ENCODE measurements at regions not wholly inside any gene's neighbourhood (a gene's known extent, or its start where the extent isn't known, plus 50 kb on each side); places are given as distances from the start of the nearest gene placed in this dataset.

DNA sequence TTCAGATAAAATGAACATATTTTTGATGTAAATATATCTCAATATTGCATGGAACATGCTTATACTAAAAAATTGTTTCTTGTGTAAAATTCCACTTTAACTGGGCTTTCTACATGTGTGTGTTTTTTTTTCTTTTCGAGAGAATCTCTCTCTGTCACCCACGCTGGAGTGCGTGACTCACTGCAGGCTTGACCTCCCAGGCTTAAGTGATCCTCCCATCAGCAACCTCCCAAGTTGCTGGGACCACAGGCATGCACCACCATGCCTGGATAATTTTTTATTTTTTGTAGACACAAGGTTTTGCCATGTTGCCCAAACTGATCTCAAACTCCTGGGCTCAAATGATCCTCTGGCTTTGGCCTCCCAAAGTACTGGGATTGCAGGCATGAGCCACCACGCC is 254.6 kb downstream of the LOXHD1 start:
- H3K36me3 ChIP-seq (ENCODE audit: control insufficient read depth, insufficient read depth, low read length) = no peaks in the 10 kb centered on the region
- H3K4me1 ChIP-seq (ENCODE audit: control insufficient read depth, insufficient read depth, low read length) = no peaks in the 10 kb centered on the region
- H3K9ac ChIP-seq (ENCODE audit: low read length) = no peak overlapping the region
- H3K27me3 ChIP-seq (ENCODE audit: control insufficient read depth, insufficient read depth, low read length) = no peaks in the 10 kb centered on the region
- no peaks in the 10 kb centered on the region for H3K9me3 ChIP-seq (ENCODE audit: control insufficient read depth, low read length)
- no peak overlapping the region for H3K4me3 ChIP-seq (ENCODE audit: low read length)

DNA sequence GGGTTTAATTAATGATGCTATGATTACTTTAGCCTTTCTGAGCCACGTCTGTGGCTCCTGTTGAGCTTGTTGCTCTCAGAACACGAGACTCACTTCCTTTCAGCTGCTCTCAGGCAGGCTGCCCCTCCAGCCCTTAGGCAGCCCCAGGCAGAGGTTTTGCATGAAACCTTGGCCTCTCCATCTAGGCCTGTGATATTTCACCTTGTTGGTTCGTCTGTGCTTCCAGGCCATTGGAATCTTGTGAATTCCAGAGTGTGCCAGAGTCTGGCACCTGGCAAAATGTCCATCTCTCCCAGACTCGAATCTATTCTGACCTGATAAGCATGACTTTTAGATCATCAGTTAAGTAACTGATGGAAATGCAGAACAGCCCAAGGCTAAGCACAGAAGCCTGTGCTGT is 254.1 kb downstream of the LOXHD1 start:
- Histone ChIP-seq H3K27me3 (ENCODE audit: control insufficient read depth, insufficient read depth, low read length) (no peaks in the 10 kb centered on the region), H3K36me3 (ENCODE audit: control insufficient read depth, insufficient read depth, low read length) (no peaks in the 10 kb centered on the region), H3K9me3 (ENCODE audit: control insufficient read depth, low read length) (no peaks in the 10 kb centered on the region), H3K4me1 (ENCODE audit: control insufficient read depth, insufficient read depth, low read length) (no peaks in the 10 kb centered on the region), H3K9ac (ENCODE audit: low read length) (no peak overlapping the region), H3K4me3 (ENCODE audit: low read length) (no peak overlapping the region)

DNA sequence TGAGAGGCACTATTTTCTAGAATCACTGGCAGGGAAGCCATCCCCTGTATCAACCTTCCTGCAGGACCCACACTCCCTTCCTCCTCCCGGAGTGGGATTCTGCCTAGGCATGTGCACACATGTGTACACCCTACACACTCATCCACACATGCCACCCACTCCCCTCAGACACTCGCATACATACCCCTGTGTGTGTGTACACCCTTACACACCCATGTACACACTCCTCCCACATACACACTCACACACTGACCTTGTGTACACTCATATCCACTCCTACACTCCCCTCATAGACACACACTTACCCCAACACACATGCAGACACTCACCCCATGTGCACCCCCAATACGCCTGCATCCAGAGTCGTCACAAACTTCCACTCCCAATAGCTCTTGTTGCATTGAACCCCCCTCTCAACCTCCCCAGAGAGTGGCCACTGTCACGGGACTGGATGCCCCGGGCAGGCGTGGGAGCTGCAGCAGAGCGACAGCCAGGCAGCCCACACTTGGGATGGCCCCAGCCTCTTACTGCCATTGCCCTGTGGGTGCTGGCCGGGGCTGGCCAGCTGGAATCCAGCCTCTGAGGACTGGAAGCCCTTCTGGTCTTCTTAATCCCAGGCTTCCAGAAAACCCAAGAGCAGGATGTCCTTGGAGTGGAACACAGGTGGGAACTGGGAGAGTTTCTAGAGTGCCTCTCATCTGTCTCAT is 251.0 kb downstream of the LOXHD1 start:
- no peaks in the 10 kb centered on the region for H3K4me1 ChIP-seq (ENCODE audit: control insufficient read depth, insufficient read depth, low read length)
- H3K36me3 ChIP-seq (ENCODE audit: control insufficient read depth, insufficient read depth, low read length) = no peaks in the 10 kb centered on the region
- no peaks in the 10 kb centered on the region for H3K27me3 ChIP-seq (ENCODE audit: control insufficient read depth, insufficient read depth, low read length)
- no peak overlapping the region for H3K4me3 ChIP-seq (ENCODE audit: low read length)
- H3K9ac ChIP-seq (ENCODE audit: low read length) = no peak overlapping the region
- H3K9me3 ChIP-seq (ENCODE audit: control insufficient read depth, low read length) = no peaks in the 10 kb centered on the region

GRCh38 chr18:46406539-46406932 is 250.5 kb downstream of the LOXHD1 start:
- Histone ChIP-seq H3K4me3 (ENCODE audit: low read length) (no peak overlapping the region), H3K9me3 (ENCODE audit: control insufficient read depth, low read length) (no peaks in the 10 kb centered on the region), H3K4me1 (ENCODE audit: control insufficient read depth, insufficient read depth, low read length) (no peaks in the 10 kb centered on the region), H3K9ac (ENCODE audit: low read length) (no peak overlapping the region), H3K36me3 (ENCODE audit: control insufficient read depth, insufficient read depth, low read length) (no peaks in the 10 kb centered on the region), H3K27me3 (ENCODE audit: control insufficient read depth, insufficient read depth, low read length) (no peaks in the 10 kb centered on the region)

DNA sequence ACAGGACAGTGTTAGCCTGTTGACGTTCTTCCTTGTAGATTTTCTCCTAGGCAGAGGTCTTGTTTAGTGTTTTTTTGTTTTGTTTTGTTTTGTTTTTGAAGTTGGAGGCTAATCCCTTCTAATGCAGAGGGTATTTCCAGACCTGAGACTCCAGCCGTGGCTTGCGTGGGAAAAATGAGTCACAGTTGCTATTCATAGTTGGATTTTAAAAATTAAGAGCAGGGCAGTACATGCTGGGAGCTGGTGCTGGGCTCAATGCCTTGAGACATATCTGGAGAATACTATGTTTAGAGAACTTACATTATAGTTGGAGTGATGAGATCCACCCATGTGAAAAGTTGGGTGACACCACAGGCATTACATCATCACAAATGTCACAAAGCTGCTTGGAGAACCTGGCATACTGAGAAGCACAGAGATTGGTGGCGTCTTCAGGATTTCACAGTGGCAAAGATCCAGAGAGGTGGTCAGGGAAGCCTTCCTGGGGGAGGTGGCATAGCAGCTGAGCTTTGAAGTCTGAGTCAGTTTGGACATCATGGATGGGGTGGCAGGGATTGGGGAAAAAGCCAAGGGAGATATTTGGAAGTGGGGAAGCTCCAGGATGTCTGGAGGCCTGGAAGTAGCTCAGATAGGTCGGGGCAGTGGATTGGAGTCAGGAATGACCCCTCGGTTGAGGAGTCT is 249.4 kb downstream of the LOXHD1 start:
- H3K9me3 ChIP-seq (ENCODE audit: control insufficient read depth, low read length) = no peaks in the 10 kb centered on the region
- H3K4me3 ChIP-seq (ENCODE audit: low read length) = no peak overlapping the region
- no peaks in the 10 kb centered on the region for H3K27me3 ChIP-seq (ENCODE audit: control insufficient read depth, insufficient read depth, low read length)
- no peak overlapping the region for H3K9ac ChIP-seq (ENCODE audit: low read length)
- H3K36me3 ChIP-seq (ENCODE audit: control insufficient read depth, insufficient read depth, low read length) = no peaks in the 10 kb centered on the region
- peaks cover 3% of the 10 kb centered on the region for H3K4me1 ChIP-seq (ENCODE audit: control insufficient read depth, insufficient read depth, low read length)

DNA sequence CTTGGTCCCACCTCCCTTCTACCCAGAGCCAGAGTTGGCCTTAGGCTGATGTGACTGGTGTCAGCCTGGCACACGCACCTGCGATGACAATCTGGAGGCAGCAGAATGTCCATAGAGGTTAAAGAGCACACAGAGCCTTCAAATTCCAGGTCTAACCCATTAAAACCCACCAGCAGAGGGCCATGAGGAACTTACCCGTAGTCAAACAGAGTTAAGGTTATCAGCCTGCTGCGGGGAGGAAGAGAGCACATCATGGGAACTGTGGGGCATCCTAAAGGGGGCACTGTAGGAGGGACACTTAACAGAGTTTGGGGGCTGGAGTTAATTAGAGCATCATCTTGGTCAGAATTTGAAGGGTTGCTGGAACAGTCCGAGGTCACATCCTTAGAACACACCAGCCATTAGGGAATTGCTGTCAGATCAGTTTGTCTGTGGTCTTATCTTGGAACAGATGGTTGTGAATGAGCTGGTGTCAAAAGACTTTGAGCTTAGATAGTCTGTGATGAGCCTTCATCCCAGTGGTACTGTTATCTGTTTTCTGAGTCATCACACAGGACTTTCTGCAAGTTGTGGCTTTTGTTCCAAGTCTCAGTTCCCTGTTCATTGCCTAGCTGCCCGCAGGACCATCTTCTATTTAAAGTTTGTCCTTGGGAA is 248.6 kb downstream of the LOXHD1 start:
- Histone ChIP-seq H3K27me3 (ENCODE audit: control insufficient read depth, insufficient read depth, low read length) (no peaks in the 10 kb centered on the region), H3K9ac (ENCODE audit: low read length) (no peak overlapping the region), H3K9me3 (ENCODE audit: control insufficient read depth, low read length) (no peaks in the 10 kb centered on the region), H3K36me3 (ENCODE audit: control insufficient read depth, insufficient read depth, low read length) (no peaks in the 10 kb centered on the region), H3K4me1 (ENCODE audit: control insufficient read depth, insufficient read depth, low read length) (peaks cover 5% of the 10 kb centered on the region), H3K4me3 (ENCODE audit: low read length) (no peak overlapping the region)

DNA sequence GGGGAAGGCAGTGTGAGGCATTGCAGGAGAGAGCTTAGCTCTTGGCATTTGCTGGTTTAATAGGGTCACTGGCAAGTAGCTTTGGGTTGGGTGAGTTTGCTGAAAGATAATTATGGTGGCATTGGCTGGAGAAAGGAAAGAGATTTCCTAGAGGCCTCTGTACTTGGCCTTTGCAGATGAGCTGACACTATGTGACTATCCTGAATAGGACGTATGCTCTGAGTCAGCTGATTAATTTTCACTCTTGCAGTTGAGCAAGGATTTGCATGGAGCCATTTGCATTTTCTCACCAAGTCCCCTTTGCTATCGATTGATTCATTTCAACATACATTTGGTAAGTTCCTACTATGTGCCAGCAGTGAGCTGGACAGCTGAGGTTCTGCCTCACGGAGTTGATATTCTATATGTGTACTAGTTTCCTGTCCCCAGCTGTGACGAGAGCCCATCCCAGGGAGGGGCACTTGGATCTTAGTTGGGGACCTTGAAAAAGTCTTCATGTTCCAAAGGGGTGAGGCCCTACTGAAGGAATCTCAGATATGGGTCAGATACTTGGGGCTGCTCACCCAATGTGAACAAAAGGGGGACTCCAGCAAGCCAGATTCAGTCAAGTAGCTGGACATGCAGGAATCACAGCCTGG is 245.7 kb downstream of the LOXHD1 start:
- no peaks in the 10 kb centered on the region for H3K36me3 ChIP-seq (ENCODE audit: control insufficient read depth, insufficient read depth, low read length)
- peaks cover 5% of the 10 kb centered on the region for H3K4me1 ChIP-seq (ENCODE audit: control insufficient read depth, insufficient read depth, low read length)
- H3K4me3 ChIP-seq (ENCODE audit: low read length) = no peak overlapping the region

GRCh38 chr18:46411867-46412690 is 244.9 kb downstream of the LOXHD1 start:
- H3K36me3 ChIP-seq (ENCODE audit: control insufficient read depth, insufficient read depth, low read length) = no peaks in the 10 kb centered on the region
- H3K9ac ChIP-seq (ENCODE audit: low read length) = no peak overlapping the region
- H3K9me3 ChIP-seq (ENCODE audit: control insufficient read depth, low read length) = no peaks in the 10 kb centered on the region
- peaks cover 5% of the 10 kb centered on the region for H3K4me1 ChIP-seq (ENCODE audit: control insufficient read depth, insufficient read depth, low read length)
- H3K27me3 ChIP-seq (ENCODE audit: control insufficient read depth, insufficient read depth, low read length) = no peaks in the 10 kb centered on the region
- H3K4me3 ChIP-seq (ENCODE audit: low read length) = no peak overlapping the region

More for the DNA sequence above, 245.7 kb downstream of the LOXHD1 start:
- Histone ChIP-seq H3K27me3 (ENCODE audit: control insufficient read depth, insufficient read depth, low read length) (no peaks in the 10 kb centered on the region), H3K9me3 (ENCODE audit: control insufficient read depth, low read length) (no peaks in the 10 kb centered on the region), H3K9ac (ENCODE audit: low read length) (no peak overlapping the region)

DNA sequence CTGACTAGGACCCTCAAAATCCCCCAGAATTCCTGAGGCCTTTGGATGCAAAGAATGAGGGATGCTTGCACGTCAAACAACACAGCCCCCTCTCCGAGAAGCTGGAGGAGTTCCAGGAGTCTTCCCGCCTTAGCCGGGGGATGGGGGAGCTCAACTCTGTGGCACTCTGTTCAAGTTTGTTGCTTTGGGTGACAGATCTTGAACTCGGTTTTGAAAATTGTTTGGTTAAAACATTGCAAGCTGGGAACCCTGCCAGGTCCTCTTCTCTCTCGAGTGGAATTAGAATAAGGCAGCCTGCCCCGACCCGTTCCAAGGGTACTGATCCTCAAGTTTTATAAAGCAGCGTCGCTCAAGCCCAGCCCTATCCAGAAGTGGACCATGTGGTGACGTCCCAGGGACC is 244.1 kb downstream of the LOXHD1 start:
- Histone ChIP-seq H3K36me3 (ENCODE audit: control insufficient read depth, insufficient read depth, low read length) (no peaks in the 10 kb centered on the region), H3K4me1 (ENCODE audit: control insufficient read depth, insufficient read depth, low read length) (peaks cover 5% of the 10 kb centered on the region), H3K9me3 (ENCODE audit: control insufficient read depth, low read length) (no peaks in the 10 kb centered on the region), H3K4me3 (ENCODE audit: low read length) (no peak overlapping the region), H3K9ac (ENCODE audit: low read length) (no peak overlapping the region), H3K27me3 (ENCODE audit: control insufficient read depth, insufficient read depth, low read length) (no peaks in the 10 kb centered on the region)

- Histone ChIP-seq H3K36me3 (ENCODE audit: control insufficient read depth, insufficient read depth, low read length) (no peaks in the 10 kb centered on the region), H3K27me3 (ENCODE audit: control insufficient read depth, insufficient read depth, low read length) (no peaks in the 10 kb centered on the region), H3K4me1 (ENCODE audit: control insufficient read depth, insufficient read depth, low read length) (peaks cover 5% of the 10 kb centered on the region), H3K9me3 (ENCODE audit: control insufficient read depth, low read length) (no peaks in the 10 kb centered on the region), H3K4me3 (ENCODE audit: low read length) (no peak overlapping the region), H3K9ac (ENCODE audit: low read length) (no peak overlapping the region)
Observed at GRCh38 chr18:46413684-46414083, 243.3 kb downstream of the LOXHD1 start.

GRCh38 chr18:46414863-46415262 is 242.2 kb downstream of the LOXHD1 start:
- peaks cover 5% of the 10 kb centered on the region for H3K4me1 ChIP-seq (ENCODE audit: control insufficient read depth, insufficient read depth, low read length)
- no peaks in the 10 kb centered on the region for H3K27me3 ChIP-seq (ENCODE audit: control insufficient read depth, insufficient read depth, low read length)
- H3K4me3 ChIP-seq (ENCODE audit: low read length) = no peak overlapping the region
- H3K9me3 ChIP-seq (ENCODE audit: control insufficient read depth, low read length) = no peaks in the 10 kb centered on the region
- no peaks in the 10 kb centered on the region for H3K36me3 ChIP-seq (ENCODE audit: control insufficient read depth, insufficient read depth, low read length)
- no peak overlapping the region for H3K9ac ChIP-seq (ENCODE audit: low read length)
